ENCODE measurements at regions not wholly inside any gene's neighbourhood (a gene's known extent, or its start where the extent isn't known, plus 50 kb on each side); places are given as distances from the start of the nearest gene placed in this dataset.

GRCh38 chr14:66129224-66129623 is 356.9 kb upstream of the CCDC196 start:
- Histone ChIP-seq H3K9ac (ENCODE audit: low read length) (no peak overlapping the region), H3K4me3 (ENCODE audit: insufficient read depth, low read length, poor library complexity, severe bottlenecking) (no peak overlapping the region), H3K27me3 (ENCODE audit: low read length) (no peaks in the 10 kb centered on the region), H3K36me3 (ENCODE audit: low read length) (no peaks in the 10 kb centered on the region), H4K20me1 (ENCODE audit: low read depth, low read length) (no peaks in the 10 kb centered on the region), H3K79me2 (ENCODE audit: insufficient read depth, low read length) (no peaks in the 10 kb centered on the region), H2AFZ (ENCODE audit: low read depth, low read length, severe bottlenecking) (no peak overlapping the region), H3K9me2 (replicated peaks; ENCODE audit: insufficient read depth, low read length) (no peaks in the 10 kb centered on the region), H3K27ac (ENCODE audit: low read depth, low read length) (no peak overlapping the region), H3F3A (ENCODE audit: insufficient read depth) (no peaks in the 10 kb centered on the region), H3K9me3 (ENCODE audit: insufficient read depth, low read length) (no peaks in the 10 kb centered on the region), H3K4me2 (ENCODE audit: low read depth, low read length, poor library complexity, severe bottlenecking) (no peak overlapping the region)
- no peak for TF ChIP-seq CTCF (IDR thresholded peaks at IDR 0.05; ENCODE audit: insufficient read depth, low read length, poor library complexity, severe bottlenecking)
- TF ChIP-seq EZH2phosphoT487 (conservative IDR thresholded peaks at IDR 0.05; ENCODE audit: low read length), result no peak

DNA sequence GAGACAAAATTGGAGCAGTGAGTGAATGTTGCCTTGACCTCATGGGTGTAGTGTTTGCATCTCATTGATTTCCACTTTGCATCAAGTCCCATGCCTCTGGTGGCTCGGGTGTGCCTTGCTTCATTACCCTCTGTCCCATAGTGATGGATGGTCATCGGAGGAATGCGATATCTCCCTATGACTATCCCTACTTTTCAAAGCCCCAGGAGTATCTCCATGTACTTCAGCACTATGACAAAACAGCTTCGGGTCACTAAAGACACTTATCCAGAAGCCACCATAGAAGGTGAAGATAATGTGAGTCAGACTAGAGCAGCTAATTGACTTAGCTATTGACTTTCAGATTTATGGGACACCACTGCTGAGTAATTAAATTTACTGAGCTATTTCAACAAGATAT is 355.1 kb upstream of the CCDC196 start:
- TF ChIP-seq CTCF (IDR thresholded peaks at IDR 0.05; ENCODE audit: insufficient read depth, low read length, poor library complexity, severe bottlenecking) (no peak), EZH2phosphoT487 (conservative IDR thresholded peaks at IDR 0.05; ENCODE audit: low read length) (no peak)
- no peaks in the 10 kb centered on the region for H4K20me1 ChIP-seq (ENCODE audit: low read depth, low read length)
- no peak overlapping the region for H3K27ac ChIP-seq (ENCODE audit: low read depth, low read length)
- H3K36me3 ChIP-seq (ENCODE audit: low read length), result no peaks in the 10 kb centered on the region
- H3K9ac ChIP-seq (ENCODE audit: low read length), result no peak overlapping the region
- H3K4me3 ChIP-seq (ENCODE audit: insufficient read depth, low read length, poor library complexity, severe bottlenecking), result no peak overlapping the region
- H3F3A ChIP-seq (ENCODE audit: insufficient read depth), result no peaks in the 10 kb centered on the region
- no peaks in the 10 kb centered on the region for H3K79me2 ChIP-seq (ENCODE audit: insufficient read depth, low read length)
- no peaks in the 10 kb centered on the region for H3K27me3 ChIP-seq (ENCODE audit: low read length)
- H2AFZ ChIP-seq (ENCODE audit: low read depth, low read length, severe bottlenecking), result no peak overlapping the region
- H3K9me2 ChIP-seq (replicated peaks; ENCODE audit: insufficient read depth, low read length), result no peaks in the 10 kb centered on the region
- H3K4me2 ChIP-seq (ENCODE audit: low read depth, low read length, poor library complexity, severe bottlenecking), result no peak overlapping the region
- H3K9me3 ChIP-seq (ENCODE audit: insufficient read depth, low read length), result no peaks in the 10 kb centered on the region

DNA sequence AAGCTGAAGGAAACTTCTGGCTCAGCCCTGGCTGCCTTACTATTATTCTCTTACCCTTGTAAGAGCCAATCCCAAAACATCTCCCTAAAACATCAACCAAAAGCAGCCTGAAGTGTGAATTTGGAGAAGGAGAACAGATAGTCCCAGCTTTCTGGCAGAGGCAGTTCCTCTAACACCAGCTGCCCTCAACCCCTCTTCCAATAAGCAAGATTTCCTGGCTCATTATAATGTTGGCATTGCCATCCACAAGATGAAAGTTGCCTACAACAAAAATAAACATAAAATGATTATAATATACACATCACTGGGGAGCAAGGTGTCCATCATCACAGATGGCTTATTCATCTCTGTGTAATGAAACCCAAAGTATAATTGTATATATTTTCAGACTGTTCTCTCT is 352.5 kb upstream of the CCDC196 start:
- no peaks in the 10 kb centered on the region for H3F3A ChIP-seq (ENCODE audit: insufficient read depth)
- H4K20me1 ChIP-seq (ENCODE audit: low read depth, low read length), result no peaks in the 10 kb centered on the region
- no peaks in the 10 kb centered on the region for H3K27me3 ChIP-seq (ENCODE audit: low read length)
- no peak overlapping the region for H3K9ac ChIP-seq (ENCODE audit: low read length)
- H2AFZ ChIP-seq (ENCODE audit: low read depth, low read length, severe bottlenecking), result no peak overlapping the region
- H3K36me3 ChIP-seq (ENCODE audit: low read length), result no peaks in the 10 kb centered on the region
- no peak overlapping the region for H3K4me3 ChIP-seq (ENCODE audit: insufficient read depth, low read length, poor library complexity, severe bottlenecking)
- no peak overlapping the region for H3K27ac ChIP-seq (ENCODE audit: low read depth, low read length)
- H3K4me2 ChIP-seq (ENCODE audit: low read depth, low read length, poor library complexity, severe bottlenecking), result no peak overlapping the region
- TF ChIP-seq EZH2phosphoT487 (conservative IDR thresholded peaks at IDR 0.05; ENCODE audit: low read length) (no peak), CTCF (IDR thresholded peaks at IDR 0.05; ENCODE audit: insufficient read depth, low read length, poor library complexity, severe bottlenecking) (no peak)
- no peaks in the 10 kb centered on the region for H3K9me3 ChIP-seq (ENCODE audit: insufficient read depth, low read length)
- H3K79me2 ChIP-seq (ENCODE audit: insufficient read depth, low read length), result no peaks in the 10 kb centered on the region
- H3K9me2 ChIP-seq (replicated peaks; ENCODE audit: insufficient read depth, low read length), result no peaks in the 10 kb centered on the region

DNA sequence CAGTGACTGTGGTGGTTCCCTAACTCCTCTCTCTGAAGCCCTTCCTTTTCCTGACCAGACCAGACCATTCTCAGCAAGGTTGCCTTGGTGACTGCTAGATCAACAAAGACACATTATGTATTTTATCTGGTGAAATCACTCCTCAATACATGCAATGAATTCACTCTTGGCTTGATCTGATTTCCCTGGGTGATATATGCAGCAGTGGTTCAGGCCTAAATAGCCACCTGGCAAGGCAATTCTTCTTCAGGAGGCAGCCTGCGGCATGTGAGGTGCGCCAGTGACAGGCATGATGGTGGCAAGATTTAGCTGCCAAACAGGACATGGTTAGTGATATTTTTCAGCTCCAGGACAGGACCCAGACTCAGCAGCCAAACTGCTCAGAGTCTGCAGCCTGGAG is 350.3 kb upstream of the CCDC196 start:
- Histone ChIP-seq H4K20me1 (ENCODE audit: low read depth, low read length) (no peaks in the 10 kb centered on the region), H3K9ac (ENCODE audit: low read length) (no peak overlapping the region), H3K4me3 (ENCODE audit: insufficient read depth, low read length, poor library complexity, severe bottlenecking) (no peak overlapping the region), H3K9me2 (replicated peaks; ENCODE audit: insufficient read depth, low read length) (no peaks in the 10 kb centered on the region), H3K79me2 (ENCODE audit: insufficient read depth, low read length) (no peaks in the 10 kb centered on the region), H3K9me3 (ENCODE audit: insufficient read depth, low read length) (no peaks in the 10 kb centered on the region), H3F3A (ENCODE audit: insufficient read depth) (no peaks in the 10 kb centered on the region), H3K27me3 (ENCODE audit: low read length) (no peaks in the 10 kb centered on the region), H3K27ac (ENCODE audit: low read depth, low read length) (no peak overlapping the region), H3K36me3 (ENCODE audit: low read length) (no peaks in the 10 kb centered on the region), H2AFZ (ENCODE audit: low read depth, low read length, severe bottlenecking) (no peak overlapping the region), H3K4me2 (ENCODE audit: low read depth, low read length, poor library complexity, severe bottlenecking) (no peak overlapping the region)
- no peak for TF ChIP-seq EZH2phosphoT487 (conservative IDR thresholded peaks at IDR 0.05; ENCODE audit: low read length)
- TF ChIP-seq CTCF (IDR thresholded peaks at IDR 0.05; ENCODE audit: insufficient read depth, low read length, poor library complexity, severe bottlenecking), result no peak

Data from SU-DHL-6 (cell line).